Activated T-cell treated with anti-CD3 and anti-CD28 coated beads for 48 hours (primary cell): ENCODE measurements at regions not wholly inside any gene's neighbourhood (a gene's known extent, or its start where the extent isn't known, plus 50 kb on each side); places are given as distances from the start of the nearest gene placed in this dataset.
"Not testable (repeated sequence)": the region's sequence is repeated elsewhere in the genome, so short reads cannot be mapped to it uniquely, and the experiment has no call there.

Experiments
- DNase-seq: peaks from one replicate; pipeline ENCODE4 v3.0.0-alpha.2; 2020; ENCODE audit warnings: low read depth

GRCh38 chr15:39250460-39251186 is 330.3 kb upstream of the THBS1 start:
- no peak for DNase-seq

GRCh38 chr15:39251413-39252133 is 329.3 kb upstream of the THBS1 start:
- DNase-seq = no peak

GRCh38 chr15:39252134-39252470 is 328.8 kb upstream of the THBS1 start:
- no peak for DNase-seq

GRCh38 chr15:39253552-39253951 is 327.3 kb upstream of the THBS1 start:
- DNase-seq = no peak

- DNase-seq = no peak
Measured at GRCh38 chr15:39254181-39254580, 326.7 kb upstream of the THBS1 start.

GRCh38 chr15:39255760-39256159 is 325.1 kb upstream of the THBS1 start:
- DNase-seq = no peak

- no peak for DNase-seq
Measured at GRCh38 chr15:39260391-39260790, 320.5 kb upstream of the THBS1 start.

- DNase-seq = no peak
Measured at GRCh38 chr15:39260791-39261190, 320.1 kb upstream of the THBS1 start.

- not testable (repeated sequence) for DNase-seq
Measured at GRCh38 chr15:39261397-39262183, 319.3 kb upstream of the THBS1 start.

GRCh38 chr15:39262995-39263772 is 317.7 kb upstream of the THBS1 start:
- DNase-seq = not testable (repeated sequence)

GRCh38 chr15:39265261-39265660 is 315.6 kb upstream of the THBS1 start:
- DNase-seq = no peak

- DNase-seq = no peak
Measured at GRCh38 chr15:39266890-39267289, 314.0 kb upstream of the THBS1 start.

- DNase-seq = no peak
Measured at GRCh38 chr15:39267685-39268084, 313.2 kb upstream of the THBS1 start.

GRCh38 chr15:39269352-39269751 is 311.5 kb upstream of the THBS1 start:
- DNase-seq = no peak

- DNase-seq = no peak
Measured at GRCh38 chr15:39269821-39270220, 311.1 kb upstream of the THBS1 start.

- DNase-seq = no peak
Measured at GRCh38 chr15:39270221-39270855, 310.5 kb upstream of the THBS1 start.

GRCh38 chr15:39270934-39271333 is 309.9 kb upstream of the THBS1 start:
- DNase-seq = no peak

GRCh38 chr15:39272901-39273300 is 308.0 kb upstream of the THBS1 start:
- no peak for DNase-seq

- no peak for DNase-seq
Measured at GRCh38 chr15:39273717-39274411, 307.0 kb upstream of the THBS1 start.

GRCh38 chr15:39275066-39275465 is 305.8 kb upstream of the THBS1 start:
- no peak for DNase-seq

- DNase-seq = no peak
Measured at GRCh38 chr15:39279311-39279710, 301.6 kb upstream of the THBS1 start.
